GM19455 (cell line): ENCODE measurements at regions not wholly inside any gene's neighbourhood (a gene's known extent, or its start where the extent isn't known, plus 50 kb on each side); places are given as distances from the start of the nearest gene placed in this dataset.
"Not testable (repeated sequence)": the region's sequence is repeated elsewhere in the genome, so short reads cannot be mapped to it uniquely, and the experiment has no call there.

Experiments
- ATAC-seq: cut with Tn5 transposase; IDR thresholded peaks from one replicate; pipeline ENCODE4 v1.9.1; 2021; ENCODE audit not compliant: unreplicated experiment

GRCh38 chr3:89533275-89533674 lies 425.9 kb downstream of the EPHA3 start:
- ATAC-seq = no peak

DNA sequence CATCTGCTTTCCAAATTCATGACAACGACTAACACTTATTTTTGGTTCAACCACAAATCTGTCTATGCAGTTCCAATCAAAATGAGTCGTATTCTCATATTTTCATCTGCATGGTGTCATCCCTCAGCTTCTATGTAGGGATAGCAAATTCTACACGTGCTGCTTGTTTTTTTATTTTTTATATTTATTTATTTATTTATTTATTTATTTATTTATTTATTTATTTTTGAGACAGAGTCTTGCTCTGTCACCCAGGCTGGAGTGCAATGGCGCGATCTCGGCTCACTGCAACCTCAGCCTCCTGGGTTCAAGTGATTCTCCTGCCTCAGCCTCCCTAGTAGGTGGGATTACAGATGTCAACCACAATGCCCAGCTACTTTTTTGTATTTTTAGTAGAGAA lies 447.2 kb downstream of the EPHA3 start:
- not testable (repeated sequence) for ATAC-seq

DNA sequence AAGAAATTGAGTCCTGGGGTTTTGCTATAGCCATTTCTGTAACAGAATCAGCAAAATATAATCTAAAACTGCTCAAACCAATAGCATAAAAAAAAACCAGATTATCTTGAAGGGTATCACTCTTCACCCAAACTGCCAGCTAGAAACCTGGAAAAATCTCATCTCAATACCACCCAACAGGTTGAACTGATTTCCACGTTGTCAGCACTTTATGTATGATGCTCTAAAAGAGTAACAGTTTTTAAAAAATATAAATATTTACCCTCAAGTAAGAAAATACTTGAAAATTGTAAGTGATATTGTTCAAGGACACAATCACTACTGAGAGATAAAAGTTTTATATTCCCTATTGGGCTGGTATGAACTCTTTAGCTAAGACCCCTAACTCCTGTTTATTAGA lies 451.3 kb downstream of the EPHA3 start:
- no peak for ATAC-seq

- no peak for ATAC-seq
Observed at GRCh38 chr3:89560568-89560967, 453.1 kb downstream of the EPHA3 start.

- no peak for ATAC-seq
Observed at GRCh38 chr3:89562373-89562772, 455.0 kb downstream of the EPHA3 start.

DNA sequence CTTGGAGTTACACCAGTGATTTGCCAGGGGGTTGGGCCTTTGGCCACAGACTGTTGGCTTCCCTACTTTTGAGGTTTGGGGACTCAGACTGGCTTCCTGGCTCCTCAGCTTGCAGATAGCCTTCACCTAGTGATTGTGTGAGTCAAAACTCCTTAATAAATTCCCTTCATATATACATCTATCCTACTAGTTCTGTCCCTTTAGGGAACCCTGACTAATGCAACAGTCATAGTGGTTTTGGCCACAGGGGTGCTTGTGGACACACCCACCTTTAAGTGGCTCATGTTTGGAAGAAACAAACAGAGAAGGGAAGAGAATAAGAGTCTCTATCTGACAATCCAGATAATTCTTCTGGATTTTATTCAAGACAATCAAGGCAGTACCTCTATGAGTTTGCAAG lies 457.7 kb downstream of the EPHA3 start:
- ATAC-seq = no peak

DNA sequence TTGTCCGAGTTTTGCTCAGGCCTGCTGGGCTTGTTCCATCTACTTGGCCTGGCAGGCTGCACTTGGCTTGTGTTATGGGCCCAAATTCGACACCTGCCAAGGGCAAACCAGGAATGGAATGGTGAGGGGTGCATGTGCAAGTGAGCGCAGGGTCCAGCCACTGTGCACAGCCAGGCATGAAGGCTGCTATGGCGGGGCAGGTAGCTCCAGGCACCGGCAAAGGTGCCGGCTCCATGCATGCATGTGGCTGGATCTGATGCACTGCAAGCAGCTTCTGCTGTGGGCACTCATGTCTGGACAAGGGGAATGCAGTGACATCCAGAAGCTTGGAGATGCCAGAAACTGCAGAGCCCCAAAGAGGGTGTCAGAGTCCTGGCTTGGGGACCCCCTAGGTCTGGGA lies 463.0 kb downstream of the EPHA3 start:
- ATAC-seq = no peak

- no peak for ATAC-seq
Observed at GRCh38 chr3:89571298-89571697, 463.9 kb downstream of the EPHA3 start.

GRCh38 chr3:89571707-89572106 lies 464.3 kb downstream of the EPHA3 start:
- ATAC-seq = no peak

- no peak for ATAC-seq
Observed at GRCh38 chr3:89572261-89572660, 464.8 kb downstream of the EPHA3 start.

DNA sequence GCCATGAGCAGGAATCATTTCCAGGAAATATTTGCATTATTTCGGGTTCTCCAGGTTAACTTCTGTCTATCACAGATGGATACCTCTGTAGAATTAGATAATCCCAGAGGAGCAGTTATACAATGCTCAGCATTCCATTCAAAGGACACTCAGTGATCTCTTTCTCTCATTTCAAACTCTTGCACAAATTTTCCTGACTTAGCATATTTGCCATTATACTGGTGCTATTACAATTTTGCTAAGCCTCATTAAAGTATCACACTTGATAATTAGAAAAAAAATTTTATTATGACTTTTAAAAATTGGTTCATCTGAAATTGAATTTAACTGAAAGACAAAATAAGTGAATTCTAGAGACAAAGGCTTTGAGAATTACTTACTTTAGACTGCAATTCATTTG lies 469.0 kb downstream of the EPHA3 start:
- no peak for ATAC-seq

DNA sequence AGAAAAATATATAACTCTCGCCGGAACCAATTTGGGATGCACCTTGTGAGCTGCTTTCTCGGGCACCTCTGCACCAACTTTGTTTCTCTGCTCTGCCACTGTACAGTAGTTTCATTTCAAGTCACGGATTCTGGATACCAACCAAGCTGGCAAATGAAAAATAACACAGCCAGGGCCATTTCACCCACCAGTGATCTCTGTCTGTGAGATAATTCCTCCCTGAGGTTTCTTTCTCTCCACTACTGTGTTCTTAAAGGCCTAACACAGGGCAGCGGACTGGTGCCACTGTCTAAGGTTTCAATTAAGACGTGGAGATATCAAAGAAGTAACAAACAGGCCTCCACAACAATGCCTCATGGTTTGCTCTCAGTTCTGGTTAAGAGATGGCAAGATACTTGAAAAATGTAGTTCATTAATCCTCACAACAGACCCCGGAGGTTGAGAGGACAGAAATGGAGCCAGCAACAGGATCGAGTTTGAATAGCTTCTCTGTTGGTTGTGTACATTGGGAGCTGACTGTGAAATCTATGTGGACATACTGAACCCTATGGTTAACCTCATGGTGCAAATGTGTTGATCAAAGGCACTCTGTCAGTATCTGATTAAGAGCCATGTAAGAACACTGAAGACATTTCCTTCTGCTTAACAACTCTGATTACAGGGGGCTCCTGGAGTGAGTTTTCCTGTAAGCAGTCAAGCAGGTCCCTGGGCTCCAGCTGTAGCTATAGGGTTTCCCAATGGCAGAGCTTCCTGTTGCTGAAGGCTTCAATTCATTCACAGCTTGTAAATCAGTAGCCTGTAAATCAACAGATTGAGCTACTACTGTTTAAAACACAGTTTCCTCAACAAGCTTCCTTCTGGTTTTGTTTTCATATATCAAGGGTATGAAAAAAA lies 470.5 kb downstream of the EPHA3 start:
- no peak for ATAC-seq

GRCh38 chr3:89580859-89581258 lies 473.4 kb downstream of the EPHA3 start:
- no peak for ATAC-seq

DNA sequence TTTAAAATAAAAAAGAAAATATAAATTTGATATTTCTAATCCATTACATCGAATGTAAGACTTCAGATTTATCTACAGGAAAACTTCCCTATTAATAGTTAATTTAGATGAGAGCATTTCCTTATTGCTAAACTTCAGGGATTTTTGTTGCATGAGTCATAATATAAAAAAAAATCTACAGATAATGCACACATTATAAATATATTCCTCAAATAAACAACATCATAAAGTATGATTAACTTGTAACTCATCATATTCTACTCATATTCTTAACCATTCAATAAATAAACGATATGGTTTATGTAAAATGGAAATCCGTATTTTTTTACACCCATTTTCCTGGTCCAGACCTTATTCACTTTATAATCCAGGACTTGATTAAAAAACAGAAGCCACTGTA lies 477.0 kb downstream of the EPHA3 start:
- ATAC-seq = no peak

- no peak for ATAC-seq
Observed at GRCh38 chr3:89586256-89586655, 478.8 kb downstream of the EPHA3 start.

- no peak for ATAC-seq
Observed at GRCh38 chr3:89586676-89587075, 479.3 kb downstream of the EPHA3 start.

DNA sequence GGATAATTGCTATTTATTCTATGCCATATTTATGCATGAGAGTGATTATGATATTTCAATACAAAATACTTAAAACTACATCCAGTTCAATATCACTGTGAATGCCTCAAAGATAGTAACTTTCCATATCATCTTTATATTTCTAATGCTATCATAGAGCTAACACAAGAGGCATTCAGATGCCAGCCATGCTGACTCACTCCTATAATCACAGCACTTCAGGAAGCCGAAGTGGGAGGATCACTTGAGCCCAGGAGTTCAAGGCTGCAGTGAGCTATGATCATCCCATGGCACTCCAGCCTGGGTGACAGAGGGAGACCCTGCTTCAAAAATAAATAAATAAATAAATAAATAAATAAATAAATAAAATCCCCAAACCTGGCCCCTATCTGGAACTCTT lies 498.7 kb downstream of the EPHA3 start:
- ATAC-seq = no peak

DNA sequence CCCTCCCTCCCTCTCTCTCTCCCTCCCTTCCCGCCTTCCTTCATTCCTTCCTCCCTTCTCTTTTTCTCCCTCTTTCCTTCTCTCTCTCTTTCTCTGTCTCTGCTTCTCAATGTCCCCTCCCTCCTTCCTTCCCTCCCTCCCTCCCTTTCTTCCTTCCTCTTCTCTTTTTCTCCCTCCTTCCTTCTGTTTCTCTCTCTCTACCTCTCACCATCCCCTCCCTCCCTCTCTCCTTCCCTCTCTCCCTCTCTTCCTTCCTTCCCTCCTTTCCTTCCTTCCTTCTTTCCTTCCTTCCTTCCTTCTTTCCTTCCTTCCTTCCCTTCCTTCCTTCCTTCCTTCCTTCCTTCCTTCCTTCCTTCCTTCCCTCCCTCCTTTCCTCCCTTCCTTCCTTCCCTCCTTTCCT lies 504.6 kb downstream of the EPHA3 start:
- ATAC-seq = no peak

DNA sequence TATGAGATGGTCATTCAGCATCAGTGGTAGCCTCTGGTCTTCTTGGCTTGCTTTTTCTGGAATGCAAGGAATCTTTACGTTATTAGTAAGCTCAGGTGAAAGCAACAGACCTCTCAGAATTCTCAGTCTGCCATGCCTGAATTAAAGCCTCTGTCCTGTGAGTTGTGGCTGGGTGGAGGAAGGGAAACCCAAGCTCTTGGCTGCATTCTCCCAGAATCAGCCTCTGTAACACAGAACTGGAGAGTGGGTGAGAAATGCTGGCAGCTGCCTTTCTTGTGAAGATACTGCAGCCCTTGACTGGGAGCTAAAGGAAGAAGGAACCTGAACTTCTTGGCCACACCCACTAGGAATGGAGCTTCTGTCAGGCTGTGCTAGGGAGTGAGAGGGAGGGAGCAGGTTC lies 505.8 kb downstream of the EPHA3 start:
- ATAC-seq = no peak

DNA sequence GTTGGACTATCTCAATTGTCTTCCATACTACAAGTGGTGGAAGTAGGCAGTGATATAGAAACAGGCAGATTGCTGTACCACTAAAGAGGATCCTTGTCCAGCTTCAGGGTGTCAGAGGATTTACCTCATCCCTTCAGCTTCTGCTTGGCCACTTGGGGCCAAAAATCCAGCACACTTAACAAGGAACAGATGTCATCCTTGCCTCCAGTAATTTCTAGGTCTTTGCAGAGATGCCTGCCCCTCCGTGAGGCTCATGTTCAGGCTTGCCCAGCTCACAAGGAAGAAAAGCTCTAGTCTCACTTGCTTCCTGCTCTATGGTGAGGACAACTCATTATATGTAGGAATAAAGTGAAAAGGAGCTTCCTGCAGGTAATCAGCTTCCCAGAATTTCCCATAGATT lies 510.3 kb downstream of the EPHA3 start:
- ATAC-seq = no peak

DNA sequence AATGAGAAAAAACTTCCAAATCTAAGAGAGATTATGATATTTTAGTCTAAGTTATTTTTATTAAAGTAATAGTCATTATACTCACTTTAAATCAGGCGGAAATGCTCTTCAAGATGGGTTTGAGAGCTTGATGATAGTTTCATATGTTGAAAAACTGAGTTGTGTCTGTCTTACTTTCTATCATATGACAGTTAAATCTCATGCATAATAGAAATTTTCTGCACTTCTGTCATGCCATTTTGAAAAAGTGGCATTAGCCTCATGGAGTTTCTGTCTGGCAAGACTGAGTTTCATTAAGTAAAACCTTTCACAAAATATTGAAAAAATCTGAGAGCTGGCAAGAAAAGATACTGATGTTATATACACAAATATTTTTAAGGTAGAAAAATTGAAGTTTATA lies 511.8 kb downstream of the EPHA3 start:
- no peak for ATAC-seq

GRCh38 chr3:89622063-89622700 lies 514.8 kb downstream of the EPHA3 start:
- ATAC-seq = no peak

DNA sequence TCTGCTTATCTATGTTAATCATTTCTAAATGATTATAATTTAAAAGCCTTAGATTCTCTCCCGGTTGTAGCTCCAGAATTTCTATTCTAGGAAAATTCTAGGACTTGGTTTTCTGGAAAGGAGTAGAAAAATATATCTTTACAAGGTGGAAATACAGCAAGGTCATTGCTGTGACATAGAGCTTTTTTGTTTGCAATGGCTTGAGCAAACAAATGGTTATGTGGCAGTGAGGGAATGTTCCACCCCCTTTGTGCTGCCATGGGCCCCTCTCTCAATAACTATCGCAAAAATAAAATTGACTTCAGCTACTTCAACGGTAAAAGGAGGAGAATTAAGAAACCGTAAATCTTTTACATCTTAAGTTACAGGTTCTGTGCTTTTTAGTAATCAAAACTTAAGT lies 517.1 kb downstream of the EPHA3 start:
- ATAC-seq = no peak
